H1 (cell line): ENCODE measurements at regions not wholly inside any gene's neighbourhood (a gene's known extent, or its start where the extent isn't known, plus 50 kb on each side); places are given as distances from the start of the nearest gene placed in this dataset.

Experiments used
- CTCF ChIA-PET: fragments of 300-600 bp; sonication (Branson Sonifier 250); formaldehyde crosslinking; loops from one replicate; lab custom pipeline; 2021; ENCODE audit not compliant: partially characterized antibody; lab: Charles Lee
- POLR2A ChIA-PET: fragments of 300-600 bp; sonication (Branson Sonifier 250); formaldehyde crosslinking; loops from one replicate; lab custom pipeline; 2021; ENCODE audit warnings: inconsistent platforms; ENCODE audit not compliant: partially characterized antibody; lab: Charles Lee
- DNase-seq, 2 experiments: peaks; one replicate each; pipeline versions ENCODE4 v3.0.0 to v3.0.0-alpha.2; 2010 to 2022; ENCODE audit warnings: low spot score in 2 of 2, low read depth in 1 of 2, mixed read lengths in 1 of 2
- FAIRE-seq: peaks from 2 replicates; lab custom pipeline; 2011; peaks lifted over from hg19 to GRCh38; lab: Jason Lieb, UNC
- H2AFZ ChIP-seq: 2 replicates; pipeline ENCODE4 v1.8.1; 2012; ENCODE audit warnings: low read length, inconsistent platforms
- H2AK5ac ChIP-seq: 2 replicates; pipeline ENCODE4 v1.6.1; 2013; ENCODE audit warnings: low read depth, low read length
- H2BK120ac ChIP-seq: replicated peaks from 2 replicates; pipeline ENCODE3; 2013; ENCODE audit warnings: low read depth, low read length, inconsistent platforms
- H2BK12ac ChIP-seq: 2 replicates; pipeline ENCODE4 v1.6.1; 2013; ENCODE audit warnings: low read depth, low read length
- H2BK15ac ChIP-seq: 2 replicates; pipeline ENCODE4 v1.6.1; 2013; ENCODE audit warnings: low read length
- H2BK20ac ChIP-seq: 2 replicates; pipeline ENCODE4 v1.6.1; 2013; ENCODE audit warnings: low read length
- H2BK5ac ChIP-seq: 2 replicates; pipeline ENCODE4 v1.6.1; 2013; ENCODE audit warnings: low read depth, low read length
- H3K14ac ChIP-seq: 2 replicates; pipeline ENCODE4 v1.6.1; 2013; ENCODE audit warnings: inconsistent platforms; ENCODE audit not compliant: insufficient read length
- H3K18ac ChIP-seq: 2 replicates; pipeline ENCODE4 v1.6.1; 2013; ENCODE audit warnings: low read length; ENCODE audit errors: extremely low read depth
- H3K23ac ChIP-seq: 2 replicates; pipeline ENCODE4 v1.6.1; 2013; ENCODE audit warnings: inconsistent platforms; ENCODE audit not compliant: insufficient read length
- H3K23me2 ChIP-seq: 2 replicates; pipeline ENCODE4 v1.6.1; 2013; ENCODE audit warnings: low read depth, low read length
- H3K27ac ChIP-seq: 2 replicates; pipeline ENCODE4 v1.6.1; 2011; ENCODE audit warnings: low read depth, low read length, inconsistent platforms
- H3K27me3 ChIP-seq, 4 experiments: replicated peaks in 1 of 4; 1 replicate in 1 of 4; 2 replicates in 3 of 4; pipeline versions ENCODE4 v1.6.1 to v1.8.1; 2011 to 2013; ENCODE audit warnings: low read length in 3 of 4, mild to moderate bottlenecking in 3 of 4, inconsistent platforms in 2 of 4, mixed read lengths in 2 of 4, moderate library complexity in 1 of 4; ENCODE audit not compliant: control insufficient read depth in 3 of 4, insufficient read depth in 3 of 4; ENCODE audit errors: extremely low read depth in 1 of 4
- H3K36me3 ChIP-seq, 4 experiments: 2 replicates each; pipeline versions ENCODE4 v1.6.1 to v1.8.1; 2011 to 2013; ENCODE audit warnings: mild to moderate bottlenecking in 4 of 4, low read length in 3 of 4, moderate library complexity in 2 of 4, control low read depth in 1 of 4, inconsistent platforms in 1 of 4; ENCODE audit not compliant: insufficient read depth in 4 of 4, control insufficient read depth in 2 of 4
- H3K4ac ChIP-seq: replicated peaks from 2 replicates; pipeline ENCODE3; 2013; ENCODE audit warnings: low read length, low read depth, mixed read lengths, inconsistent platforms; ENCODE audit not compliant: insufficient read length
- H3K4me1 ChIP-seq, 4 experiments: replicated peaks in 1 of 4; 1 replicate in 1 of 4; 2 replicates in 3 of 4; pipeline versions ENCODE4 v1.6.1 to v1.8.1; 2011 to 2013; ENCODE audit warnings: low read length in 3 of 4, inconsistent platforms in 2 of 4, mixed read lengths in 1 of 4; ENCODE audit not compliant: insufficient read depth in 4 of 4, control insufficient read depth in 3 of 4
- H3K4me2 ChIP-seq, 2 experiments: 2 replicates each; pipeline versions ENCODE4 v1.6.1 to v1.8.1; 2011 to 2013; ENCODE audit warnings: low read depth in 2 of 2, low read length in 2 of 2, control low read depth in 1 of 2, inconsistent platforms in 1 of 2, mild to moderate bottlenecking in 1 of 2; ENCODE audit not compliant: insufficient read depth in 1 of 2
- H3K4me3 ChIP-seq, 4 experiments: fragments of 200-600, 300-600 bp in 1 of 4; sonication (generic), shearing (Covaris generic), sonication (Bioruptor Twin) in 1 of 4; 2 replicates each; pipeline versions ENCODE4 v1.5.1 to v1.8.1; 2011 to 2016; ENCODE audit warnings: low read length in 4 of 4, low read depth in 3 of 4, control low read depth in 2 of 4, inconsistent platforms in 2 of 4, mild to moderate bottlenecking in 2 of 4, mixed read lengths in 1 of 4, moderate library complexity in 1 of 4; ENCODE audit not compliant: insufficient read depth in 2 of 4; ENCODE audit errors: extremely low read depth in 1 of 4
- H3K56ac ChIP-seq: replicated peaks from 2 replicates; pipeline ENCODE3; 2013; ENCODE audit warnings: low read depth, mild to moderate bottlenecking, mixed read lengths, low read length, inconsistent platforms; ENCODE audit not compliant: insufficient read length
- H3K79me1 ChIP-seq: 2 replicates; pipeline ENCODE4 v1.6.1; 2013; ENCODE audit warnings: low read depth, low read length, control low read depth
- H3K79me2 ChIP-seq, 2 experiments: 2 replicates each; pipeline versions ENCODE4 v1.6.1 to v1.8.1; 2012 to 2013; ENCODE audit warnings: low read length in 2 of 2, mild to moderate bottlenecking in 2 of 2, inconsistent platforms in 1 of 2; ENCODE audit not compliant: insufficient read depth in 2 of 2, control insufficient read depth in 1 of 2
- H3K9ac ChIP-seq, 4 experiments: replicated peaks in 1 of 4; 1 replicate in 1 of 4; 2 replicates in 3 of 4; pipeline versions ENCODE4 v1.6.1 to v1.8.1; 2011 to 2013; ENCODE audit warnings: low read depth in 3 of 4, low read length in 3 of 4, control low read depth in 2 of 4, mild to moderate bottlenecking in 2 of 4, moderate library complexity in 2 of 4, inconsistent platforms in 1 of 4; ENCODE audit errors: extremely low read depth in 1 of 4
- H3K9me3 ChIP-seq, 2 experiments: 2 replicates each; pipeline versions ENCODE4 v1.6.1 to v1.8.1; 2012 to 2013; ENCODE audit warnings: mild to moderate bottlenecking in 2 of 2, moderate library complexity in 2 of 2, control low read depth in 1 of 2, inconsistent platforms in 1 of 2, low read depth in 1 of 2, low read length in 1 of 2, mixed read lengths in 1 of 2; ENCODE audit not compliant: insufficient read depth in 2 of 2
- H4K20me1 ChIP-seq, 2 experiments: replicated peaks in 1 of 2; 2 replicates each; pipeline versions ENCODE3 to v1.8.1; 2011 to 2013; ENCODE audit warnings: inconsistent platforms in 2 of 2, low read length in 2 of 2, mild to moderate bottlenecking in 1 of 2; ENCODE audit not compliant: insufficient read depth in 2 of 2, control insufficient read depth in 1 of 2
- H4K5ac ChIP-seq: 2 replicates; pipeline ENCODE4 v1.6.1; 2013; ENCODE audit warnings: low read length, low read depth, mixed read lengths, inconsistent platforms; ENCODE audit not compliant: insufficient read length
- H4K8ac ChIP-seq: 2 replicates; pipeline ENCODE4 v1.8.0; 2013; ENCODE audit warnings: mild to moderate bottlenecking, moderate library complexity, low read length, inconsistent platforms; ENCODE audit not compliant: insufficient read depth; ENCODE audit errors: extremely low read depth
- H4K91ac ChIP-seq: replicated peaks from 2 replicates; pipeline ENCODE3; 2013; ENCODE audit warnings: low read length, mixed read lengths, inconsistent platforms; ENCODE audit not compliant: insufficient read length
- BACH1 ChIP-seq: IDR thresholded peaks from 2 replicates; pipeline ENCODE4 v1.6.1; 2012; ENCODE audit warnings: low read length, improper control_type of control experiment
- BRCA1 ChIP-seq: IDR thresholded peaks from 2 replicates; pipeline ENCODE4 v1.6.1; 2012; ENCODE audit warnings: low read depth, low read length, improper control_type of control experiment
- CBX5 ChIP-seq: fragments of 300-800, 300-1000 bp; sonication (generic); IDR thresholded peaks from 2 replicates; pipeline ENCODE4 v1.7.1; 2016; ENCODE audit warnings: antibody characterized with exemption, low read length, low read depth
- CHD2 ChIP-seq: IDR thresholded peaks from 2 replicates; pipeline ENCODE4 v1.6.1; 2012; ENCODE audit warnings: low read length, improper control_type of control experiment
- EGR1 ChIP-seq: IDR thresholded peaks from 2 replicates; pipeline ENCODE4 v1.6.1; 2011; ENCODE audit warnings: low read depth, low read length, borderline replicate concordance
- EP300 ChIP-seq, 2 experiments: IDR thresholded peaks; 1 replicate in 1 of 2; 2 replicates in 1 of 2; pipeline ENCODE4 v1.6.1; 2011 to 2012; ENCODE audit warnings: low read depth in 2 of 2, low read length in 2 of 2, mild to moderate bottlenecking in 2 of 2, borderline replicate concordance in 1 of 2, inconsistent platforms in 1 of 2, moderate library complexity in 1 of 2
- POLR2A ChIP-seq, 2 experiments: IDR thresholded peaks; 1 replicate in 1 of 2; 2 replicates in 1 of 2; pipeline ENCODE4 v1.6.1; 2011; ENCODE audit warnings: low read depth in 2 of 2, low read length in 2 of 2, mild to moderate bottlenecking in 2 of 2; ENCODE audit errors: control extremely low read depth in 1 of 2
- SAP30 ChIP-seq: fragments of 300-600 bp; sonication (generic); IDR thresholded peaks from 2 replicates; pipeline ENCODE4 v1.7.1; 2012; ENCODE audit warnings: low read length, moderate library complexity, mild to moderate bottlenecking, inconsistent platforms; ENCODE audit not compliant: insufficient read depth, insufficient replicate concordance
- SIRT6 ChIP-seq: IDR thresholded peaks from one replicate; pipeline ENCODE4 v1.7.1; 2012; ENCODE audit warnings: low read length, inconsistent platforms
- SP1 ChIP-seq: IDR thresholded peaks from 2 replicates; pipeline ENCODE4 v1.6.1; 2011; ENCODE audit warnings: low read depth, low read length
- TBP ChIP-seq: IDR thresholded peaks from 2 replicates; pipeline ENCODE4 v1.6.1; 2011; ENCODE audit warnings: low read depth, low read length, improper control_type of control experiment
- WGBS, 2 experiments: shearing (Covaris generic) in 1 of 2; methylation state at CpG; one replicate each; pipeline versions ENCODE4 v1.1.6 to v1.1.7; 2013 to 2015; ENCODE audit warnings: low lambda C conversion rate in 2 of 2, mixed read lengths in 2 of 2, inconsistent platforms in 1 of 2, low coverage in 1 of 2, missing lambda C conversion rate in 1 of 2; ENCODE audit not compliant: insufficient replicate concordance in 2 of 2, insufficient coverage in 1 of 2, insufficient read length in 1 of 2; ENCODE audit errors: extremely low coverage in 1 of 2, missing lambda C conversion rate in 1 of 2; 5-methylcytosine and 5-hydroxymethylcytosine counted together
- TF ChIP-seq, protein P1 (sequence below): IDR thresholded peaks from 2 replicates; pipeline ENCODE4 v1.6.1; 2012; ENCODE audit warnings: low read length, inconsistent platforms

DNA sequence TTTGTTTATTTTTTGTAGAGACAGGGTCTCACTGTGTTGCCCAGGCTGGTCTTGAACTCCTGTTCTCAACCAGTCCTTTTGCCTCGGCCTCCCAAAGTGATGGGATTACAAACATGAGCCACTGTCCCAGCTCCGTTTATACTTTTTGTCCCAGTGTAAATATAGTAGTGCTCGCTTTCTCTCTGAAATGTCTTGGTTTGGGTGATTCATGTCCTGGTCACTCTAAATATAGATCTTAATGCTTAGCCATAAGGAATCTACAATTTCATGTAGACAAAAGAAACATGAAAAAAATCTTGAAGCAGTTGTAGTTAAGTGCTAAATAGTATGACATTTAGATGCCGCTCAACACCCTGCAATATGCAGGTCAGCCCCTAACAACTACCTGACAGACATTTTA is 126.9 kb downstream of the KATNIP start:
- DNase-seq (no peak), FAIRE-seq (no peak)
- H2AFZ ChIP-seq, result no peak overlapping the region
- TF ChIP-seq CBX5 (no peak), TBP (no peak), CHD2 (no peak), EP300 (IDR thresholded peaks at IDR 0.05; ENCODE audit: borderline replicate concordance in 1 of 2, low read depth in 2 of 2, low read length in 2 of 2) (no peak), POLR2A (IDR thresholded peaks at IDR 0.05; ENCODE audit: control extremely low read depth in 1 of 2, low read depth in 2 of 2, low read length in 2 of 2) (no peak), BRCA1 (no peak), EGR1 (no peak), SAP30 (no peak), BACH1 (no peak), SP1 (no peak), SIRT6 (no peak)
- TF ChIP-seq, protein P1, sequence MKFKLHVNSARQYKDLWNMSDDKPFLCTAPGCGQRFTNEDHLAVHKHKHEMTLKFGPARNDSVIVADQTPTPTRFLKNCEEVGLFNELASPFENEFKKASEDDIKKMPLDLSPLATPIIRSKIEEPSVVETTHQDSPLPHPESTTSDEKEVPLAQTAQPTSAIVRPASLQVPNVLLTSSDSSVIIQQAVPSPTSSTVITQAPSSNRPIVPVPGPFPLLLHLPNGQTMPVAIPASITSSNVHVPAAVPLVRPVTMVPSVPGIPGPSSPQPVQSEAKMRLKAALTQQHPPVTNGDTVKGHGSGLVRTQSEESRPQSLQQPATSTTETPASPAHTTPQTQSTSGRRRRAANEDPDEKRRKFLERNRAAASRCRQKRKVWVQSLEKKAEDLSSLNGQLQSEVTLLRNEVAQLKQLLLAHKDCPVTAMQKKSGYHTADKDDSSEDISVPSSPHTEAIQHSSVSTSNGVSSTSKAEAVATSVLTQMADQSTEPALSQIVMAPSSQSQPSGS, result no peak

More for the DNA sequence above, 126.9 kb downstream of the KATNIP start:
- POLR2A ChIA-PET, result no interaction called here
- Histone ChIP-seq H3K23ac (no peak overlapping the region), H2AK5ac (no peak overlapping the region), H3K56ac (no peak overlapping the region), H3K79me1 (no peaks in the 10 kb centered on the region), H4K5ac (no peak overlapping the region), H3K9ac (no peak overlapping the region), H2BK20ac (no peak overlapping the region), H3K4me1 (no peaks in the 10 kb centered on the region; a peak in 1 of 7 replicates), H3K4ac (no peak overlapping the region), H4K20me1 (peaks cover 0 to 2% of the 10 kb centered on the region in 2 experiments), H2BK12ac (no peak overlapping the region), H3K18ac (no peak overlapping the region), H4K8ac (no peak overlapping the region), H2BK5ac (no peak overlapping the region), H3K79me2 (no peaks in the 10 kb centered on the region), H3K23me2 (peaks cover 2% of the 10 kb centered on the region; the same call in 1 of the 2 replicates), H3K27me3 (no peaks in the 10 kb centered on the region), H3K9me3 (no peaks in the 10 kb centered on the region), H3K14ac (no peak overlapping the region), H4K91ac (no peak overlapping the region), H3K4me3 (no peak overlapping the region), H3K27ac (no peak overlapping the region), H3K36me3 (peaks cover 0 to 7% (median 3%) of the 10 kb centered on the region in 4 experiments; a peak in 2 of 8 replicates), H2BK15ac (no peak overlapping the region), H3K4me2 (no peak overlapping the region), H2BK120ac (no peak overlapping the region)
- CTCF ChIA-PET, result interaction anchor here (0.7 to 1.2 kb wide), 3 partner anchors 13 to 496 kb away, joined by 3 to 5 read pairs (median 3); no protein-coding TSS in a partner anchor
- WGBS, 2 experiments, result 84% methylated on average over 4 of the region's 4 CpGs; no CpG with 5 or more reads in 1 of the 2 experiments
